PC-9 (cell line): ENCODE measurements at regions not wholly inside any gene's neighbourhood (a gene's known extent, or its start where the extent isn't known, plus 50 kb on each side); places are given as distances from the start of the nearest gene placed in this dataset.
"Not testable (repeated sequence)": the region's sequence is repeated elsewhere in the genome, so short reads cannot be mapped to it uniquely, and the experiment has no call there.

Source experiments
- CTCF ChIP-seq: fragments of 200-600 bp; sonication (generic); conservative IDR thresholded peaks from 2 replicates; pipeline ENCODE4 v1.6.1; 2017; ENCODE audit warnings: mixed run types, antibody characterized with exemption, mild to moderate bottlenecking, moderate library complexity
- EZH2 ChIP-seq: fragments of 200-600 bp; sonication (generic); IDR thresholded peaks from 2 replicates; pipeline ENCODE4 v1.8.0; 2017; ENCODE audit warnings: antibody characterized with exemption, low read depth

- not testable (repeated sequence) for TF ChIP-seq CTCF, EZH2
Observed at GRCh38 chr16:86861270-86861858, 283.0 kb downstream of the FOXL1 start.
